Small intestine (tissue), 7 donors: ENCODE measurements at regions not wholly inside any gene's neighbourhood (a gene's known extent, or its start where the extent isn't known, plus 50 kb on each side); places are given as distances from the start of the nearest gene placed in this dataset.

Source experiments
- DNase-seq, 2 donors: peaks; one replicate each; pipeline versions ENCODE4 v3.0.0 to v3.0.0-alpha.2; 2013
- FAIRE-seq: peaks from 2 replicates; lab custom pipeline; 2012; peaks lifted over from hg19 to GRCh38; lab: Jason Lieb, UNC
- H3K27ac ChIP-seq, 3 donors: one replicate each; pipeline ENCODE4 v1.5.1; 2013; ENCODE audit warnings: low read length in 2 of 3, mild to moderate bottlenecking in 2 of 3, control low read depth in 1 of 3, inconsistent platforms in 1 of 3, low read depth in 1 of 3, moderate library complexity in 1 of 3
- H3K27me3 ChIP-seq, 3 donors: one replicate each; pipeline ENCODE4 v1.6.1; 2013; ENCODE audit warnings: low read length in 3 of 3, inconsistent platforms in 1 of 3; ENCODE audit not compliant: control insufficient read depth in 3 of 3, insufficient read depth in 3 of 3
- H3K36me3 ChIP-seq, 3 donors: one replicate each; pipeline ENCODE4 v1.6.1; 2013; ENCODE audit warnings: low read length in 3 of 3, inconsistent platforms in 1 of 3, low read depth in 1 of 3, mild to moderate bottlenecking in 1 of 3, moderate library complexity in 1 of 3; ENCODE audit not compliant: control insufficient read depth in 3 of 3, insufficient read depth in 2 of 3
- H3K4me1 ChIP-seq, 3 donors: one replicate each; pipeline ENCODE4 v1.6.1; 2013; ENCODE audit warnings: low read length in 2 of 3, inconsistent platforms in 1 of 3, low read depth in 1 of 3, mild to moderate bottlenecking in 1 of 3, moderate library complexity in 1 of 3; ENCODE audit not compliant: control insufficient read depth in 3 of 3, insufficient read depth in 2 of 3
- H3K4me3 ChIP-seq, 3 donors: one replicate each; pipeline ENCODE4 v1.5.1; 2013; ENCODE audit warnings: low read length in 3 of 3, control low read depth in 1 of 3, inconsistent platforms in 1 of 3, low read depth in 1 of 3, mild to moderate bottlenecking in 1 of 3, moderate library complexity in 1 of 3
- H3K9me3 ChIP-seq, 2 donors: one replicate each; pipeline ENCODE4 v1.6.1; 2013; ENCODE audit warnings: low read depth in 1 of 2, low read length in 1 of 2; ENCODE audit not compliant: control insufficient read depth in 2 of 2, insufficient read depth in 1 of 2
- WGBS, 3 donors: extraction: QIAGEN DNeasy Blood & Tissue Kit; methylation state at CpG; one replicate each; pipeline ENCODE4 v1.1.7; 2013; 5-methylcytosine and 5-hydroxymethylcytosine counted together
- donor health status: healthy with polysubstance abuse.
- donor health status: control.
- donor health status: control.
- donor health status: Bipolar disorder and iron deficiency.
- donor health status: healthy.

DNA sequence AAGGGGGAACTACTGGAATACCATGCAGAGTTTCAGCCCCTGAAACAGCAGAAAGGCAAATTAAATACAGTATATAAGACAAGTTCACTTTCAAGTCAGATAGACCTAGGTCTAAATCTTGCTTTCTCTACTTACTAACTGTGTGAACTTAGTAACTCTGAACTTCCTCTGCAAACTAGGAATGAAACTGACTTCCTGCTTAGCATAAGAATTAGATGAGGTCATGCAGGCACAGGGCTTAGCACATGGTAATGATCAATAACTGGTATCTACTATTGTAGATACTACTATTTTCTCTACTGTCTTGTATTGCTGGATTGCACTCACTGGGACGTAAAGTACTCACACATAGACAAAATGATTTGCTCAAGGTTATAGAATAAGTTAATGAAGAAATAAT is 51.5 kb upstream of the MTNR1B start:
- no peaks in the 10 kb centered on the region for H3K9me3 ChIP-seq
- WGBS, 3 donors: 39 to 75% (median 53%) methylated on average over 1 of the region's 1 CpG
- H3K27ac ChIP-seq: no peak overlapping the region
- H3K4me3 ChIP-seq: no peak overlapping the region
- H3K27me3 ChIP-seq: no peaks in the 10 kb centered on the region
- no peak for DNase-seq
- H3K36me3 ChIP-seq: no peaks in the 10 kb centered on the region
- no peaks in the 10 kb centered on the region for H3K4me1 ChIP-seq
- FAIRE-seq: no peak

DNA sequence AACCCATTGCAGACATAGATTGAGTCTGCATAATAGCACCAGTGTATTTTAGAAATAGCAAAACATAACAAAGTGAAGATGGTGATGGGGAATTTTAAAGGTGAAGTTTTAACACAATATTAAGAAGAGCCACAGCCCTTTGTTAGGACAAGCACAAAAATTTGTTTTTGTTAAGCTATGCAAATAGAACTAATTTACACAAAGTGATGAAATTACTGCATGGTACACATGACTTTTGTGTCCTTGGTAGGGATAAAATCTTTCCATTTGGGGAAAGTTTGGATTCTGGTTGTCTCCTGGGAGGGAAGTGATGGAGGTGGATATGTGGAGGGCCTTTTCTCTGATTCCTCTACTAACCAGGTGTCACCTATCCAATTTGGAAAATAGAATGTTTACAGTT is 50.4 kb upstream of the MTNR1B start:
- Histone ChIP-seq H3K27me3 (no peaks in the 10 kb centered on the region), H3K4me3 (no peak overlapping the region), H3K9me3 (no peaks in the 10 kb centered on the region), H3K4me1 (no peaks in the 10 kb centered on the region), H3K36me3 (no peaks in the 10 kb centered on the region), H3K27ac (no peak overlapping the region)
- DNase-seq: no peak
- FAIRE-seq: no peak
